GM12878 (cell line): ENCODE measurements at regions not wholly inside any gene's neighbourhood (a gene's known extent, or its start where the extent isn't known, plus 50 kb on each side); places are given as distances from the start of the nearest gene placed in this dataset.

ENCODE experiments used
- ESRRA ChIP-seq: IDR thresholded peaks from 2 replicates; pipeline ENCODE4 v1.6.1; 2012; ENCODE audit warnings: mild to moderate bottlenecking, low read length, improper control_type of control experiment
- GABPA ChIP-seq: IDR thresholded peaks from 2 replicates; pipeline ENCODE4 v1.6.1; 2014; ENCODE audit warnings: antibody characterized with exemption, low read depth, mild to moderate bottlenecking, inconsistent platforms
- HDAC6 ChIP-seq: fragments of 200-600 bp; sonication (generic); IDR thresholded peaks from one replicate; pipeline ENCODE4 v1.8.0; 2017; ENCODE audit warnings: antibody characterized with exemption; ENCODE audit not compliant: unreplicated experiment
- NR2F1 ChIP-seq: fragments of 450-650 bp; conservative IDR thresholded peaks from 2 replicates; pipeline ENCODE4 v1.6.1; 2017; ENCODE audit warnings: mild to moderate bottlenecking
- SIX5 ChIP-seq: IDR thresholded peaks from 2 replicates; pipeline ENCODE4 v1.6.1; 2011; ENCODE audit warnings: mild to moderate bottlenecking, low read depth, low read length, moderate library complexity; ENCODE audit not compliant: severe bottlenecking
- USF1 ChIP-seq: IDR thresholded peaks from 2 replicates; pipeline ENCODE4 v1.6.1; 2011; ENCODE audit warnings: borderline replicate concordance, low read depth, mild to moderate bottlenecking, moderate library complexity, mixed read lengths, low read length; ENCODE audit not compliant: insufficient read depth; ENCODE audit errors: extremely low read length
- ZNF592 ChIP-seq: fragments of 450-650 bp; IDR thresholded peaks from 2 replicates; pipeline ENCODE4 v1.6.1; 2017; ENCODE audit warnings: mild to moderate bottlenecking, moderate library complexity
- TF ChIP-seq, protein P1 (sequence below): IDR thresholded peaks from 2 replicates; pipeline ENCODE4 v1.6.1; 2012; ENCODE audit warnings: mild to moderate bottlenecking, low read depth, low read length
- TF ChIP-seq, protein P2 (sequence below), 3 experiments: IDR thresholded peaks in 2 of 3; conservative IDR thresholded peaks in 1 of 3; 2 replicates each; pipeline ENCODE4 v1.5.1; 2011; ENCODE audit warnings: low read depth in 3 of 3, low read length in 3 of 3, mild to moderate bottlenecking in 3 of 3, control low read depth in 2 of 3, moderate library complexity in 2 of 3, inconsistent platforms in 1 of 3, mixed read lengths in 1 of 3; ENCODE audit not compliant: control insufficient read depth in 2 of 3, insufficient read depth in 1 of 3; ENCODE audit errors: extremely low read depth in 1 of 3

DNA sequence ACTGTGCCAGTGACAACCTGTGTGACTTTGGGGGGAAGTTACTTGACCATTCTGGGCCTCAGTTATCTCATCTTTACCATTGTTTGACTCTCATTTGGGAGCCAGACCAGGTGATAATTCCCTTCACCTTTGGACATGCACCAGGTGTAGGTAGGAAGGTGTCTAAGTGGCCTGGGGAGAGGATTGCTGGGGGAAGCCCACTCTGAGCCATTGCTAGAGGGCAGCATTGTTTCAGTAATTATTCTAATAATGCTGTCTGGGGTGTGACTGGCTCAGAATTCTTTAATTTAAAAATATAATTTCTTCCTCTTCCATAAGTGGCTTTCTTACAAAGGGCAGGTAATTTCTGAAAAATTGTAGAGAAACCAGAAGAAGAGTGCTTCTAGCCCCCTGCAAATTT is 104.3 kb downstream of the RTL9 start:
- TF ChIP-seq GABPA (no peak), NR2F1 (no peak), ESRRA (no peak), ZNF592 (no peak), USF1 (no peak), HDAC6 (no peak), SIX5 (no peak)
- TF ChIP-seq, protein P1, sequence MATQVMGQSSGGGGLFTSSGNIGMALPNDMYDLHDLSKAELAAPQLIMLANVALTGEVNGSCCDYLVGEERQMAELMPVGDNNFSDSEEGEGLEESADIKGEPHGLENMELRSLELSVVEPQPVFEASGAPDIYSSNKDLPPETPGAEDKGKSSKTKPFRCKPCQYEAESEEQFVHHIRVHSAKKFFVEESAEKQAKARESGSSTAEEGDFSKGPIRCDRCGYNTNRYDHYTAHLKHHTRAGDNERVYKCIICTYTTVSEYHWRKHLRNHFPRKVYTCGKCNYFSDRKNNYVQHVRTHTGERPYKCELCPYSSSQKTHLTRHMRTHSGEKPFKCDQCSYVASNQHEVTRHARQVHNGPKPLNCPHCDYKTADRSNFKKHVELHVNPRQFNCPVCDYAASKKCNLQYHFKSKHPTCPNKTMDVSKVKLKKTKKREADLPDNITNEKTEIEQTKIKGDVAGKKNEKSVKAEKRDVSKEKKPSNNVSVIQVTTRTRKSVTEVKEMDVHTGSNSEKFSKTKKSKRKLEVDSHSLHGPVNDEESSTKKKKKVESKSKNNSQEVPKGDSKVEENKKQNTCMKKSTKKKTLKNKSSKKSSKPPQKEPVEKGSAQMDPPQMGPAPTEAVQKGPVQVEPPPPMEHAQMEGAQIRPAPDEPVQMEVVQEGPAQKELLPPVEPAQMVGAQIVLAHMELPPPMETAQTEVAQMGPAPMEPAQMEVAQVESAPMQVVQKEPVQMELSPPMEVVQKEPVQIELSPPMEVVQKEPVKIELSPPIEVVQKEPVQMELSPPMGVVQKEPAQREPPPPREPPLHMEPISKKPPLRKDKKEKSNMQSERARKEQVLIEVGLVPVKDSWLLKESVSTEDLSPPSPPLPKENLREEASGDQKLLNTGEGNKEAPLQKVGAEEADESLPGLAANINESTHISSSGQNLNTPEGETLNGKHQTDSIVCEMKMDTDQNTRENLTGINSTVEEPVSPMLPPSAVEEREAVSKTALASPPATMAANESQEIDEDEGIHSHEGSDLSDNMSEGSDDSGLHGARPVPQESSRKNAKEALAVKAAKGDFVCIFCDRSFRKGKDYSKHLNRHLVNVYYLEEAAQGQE, result no peak
- TF ChIP-seq, protein P2, sequence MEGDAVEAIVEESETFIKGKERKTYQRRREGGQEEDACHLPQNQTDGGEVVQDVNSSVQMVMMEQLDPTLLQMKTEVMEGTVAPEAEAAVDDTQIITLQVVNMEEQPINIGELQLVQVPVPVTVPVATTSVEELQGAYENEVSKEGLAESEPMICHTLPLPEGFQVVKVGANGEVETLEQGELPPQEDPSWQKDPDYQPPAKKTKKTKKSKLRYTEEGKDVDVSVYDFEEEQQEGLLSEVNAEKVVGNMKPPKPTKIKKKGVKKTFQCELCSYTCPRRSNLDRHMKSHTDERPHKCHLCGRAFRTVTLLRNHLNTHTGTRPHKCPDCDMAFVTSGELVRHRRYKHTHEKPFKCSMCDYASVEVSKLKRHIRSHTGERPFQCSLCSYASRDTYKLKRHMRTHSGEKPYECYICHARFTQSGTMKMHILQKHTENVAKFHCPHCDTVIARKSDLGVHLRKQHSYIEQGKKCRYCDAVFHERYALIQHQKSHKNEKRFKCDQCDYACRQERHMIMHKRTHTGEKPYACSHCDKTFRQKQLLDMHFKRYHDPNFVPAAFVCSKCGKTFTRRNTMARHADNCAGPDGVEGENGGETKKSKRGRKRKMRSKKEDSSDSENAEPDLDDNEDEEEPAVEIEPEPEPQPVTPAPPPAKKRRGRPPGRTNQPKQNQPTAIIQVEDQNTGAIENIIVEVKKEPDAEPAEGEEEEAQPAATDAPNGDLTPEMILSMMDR (IDR thresholded peaks at IDR 0.05 in 2 of 3, conservative IDR thresholded peaks at IDR 0.05 in 1 of 3; ENCODE audit: control insufficient read depth in 2 of 3, extremely low read depth in 1 of 3, insufficient read depth in 1 of 3, low read depth in 3 of 3, low read length in 3 of 3), result peak in 1 of 3 experiments; percentile 16; a peak in 1 of 6 replicates
